Mesendoderm (in vitro differentiated cells): ENCODE measurements at regions not wholly inside any gene's neighbourhood (a gene's known extent, or its start where the extent isn't known, plus 50 kb on each side); places are given as distances from the start of the nearest gene placed in this dataset.

Experiments used
- DNase-seq: peaks from one replicate; pipeline ENCODE4 v3.0.0; 2013
- H2AK5ac ChIP-seq: 2 replicates; pipeline ENCODE4 v1.6.1; 2013; ENCODE audit warnings: low read length, inconsistent platforms
- H2BK120ac ChIP-seq: 2 replicates; pipeline ENCODE4 v1.6.1; 2013; ENCODE audit warnings: low read depth, mild to moderate bottlenecking, low read length, moderate library complexity, mixed read lengths
- H2BK15ac ChIP-seq: replicated peaks from 2 replicates; pipeline ENCODE4 v1.6.1; 2013; ENCODE audit warnings: low read depth, mild to moderate bottlenecking, moderate library complexity
- H2BK5ac ChIP-seq: 2 replicates; pipeline ENCODE4 v1.6.1; 2013; ENCODE audit warnings: low read length, inconsistent platforms
- H3K18ac ChIP-seq: 2 replicates; pipeline ENCODE4 v1.6.1; 2013; ENCODE audit warnings: mild to moderate bottlenecking, low read length, mixed read lengths
- H3K23ac ChIP-seq: one replicate; pipeline ENCODE4 v1.6.1; 2013; ENCODE audit warnings: low read length
- H3K27ac ChIP-seq: 2 replicates; pipeline ENCODE4 v1.5.1; 2013; ENCODE audit warnings: low read depth, mild to moderate bottlenecking, inconsistent platforms, low read length, moderate library complexity
- H3K27me3 ChIP-seq: 2 replicates; pipeline ENCODE4 v1.6.1; 2013; ENCODE audit warnings: low read length, control low read depth, mild to moderate bottlenecking, inconsistent platforms; ENCODE audit not compliant: insufficient read depth, poor library complexity
- H3K36me3 ChIP-seq: 2 replicates; pipeline ENCODE4 v1.6.1; 2013; ENCODE audit warnings: low read length, inconsistent platforms; ENCODE audit not compliant: control insufficient read depth, insufficient read depth
- H3K4ac ChIP-seq: one replicate; pipeline ENCODE4 v1.6.1; 2013; ENCODE audit warnings: low read depth, mild to moderate bottlenecking, low read length, moderate library complexity
- H3K4me1 ChIP-seq: 2 replicates; pipeline ENCODE4 v1.6.1; 2013; ENCODE audit warnings: low read depth, low read length, inconsistent platforms; ENCODE audit not compliant: control insufficient read depth
- H3K4me2 ChIP-seq: 2 replicates; pipeline ENCODE4 v1.6.1; 2013; ENCODE audit warnings: low read length
- H3K4me3 ChIP-seq: 2 replicates; pipeline ENCODE4 v1.5.1; 2013; ENCODE audit warnings: mild to moderate bottlenecking, low read length
- H3K56ac ChIP-seq: one replicate; pipeline ENCODE4 v1.6.1; 2013; ENCODE audit warnings: low read length
- H3K79me1 ChIP-seq: 2 replicates; pipeline ENCODE4 v1.6.1; 2013; ENCODE audit warnings: low read length, inconsistent platforms
- H3K79me2 ChIP-seq: 2 replicates; pipeline ENCODE4 v1.6.1; 2013; ENCODE audit warnings: mild to moderate bottlenecking, low read length; ENCODE audit not compliant: control insufficient read depth, insufficient read depth
- H3K9ac ChIP-seq: 2 replicates; pipeline ENCODE4 v1.6.1; 2013; ENCODE audit warnings: low read length, inconsistent platforms
- H4K5ac ChIP-seq: one replicate; pipeline ENCODE4 v1.6.1; 2013; ENCODE audit warnings: low read length
- H4K8ac ChIP-seq: one replicate; pipeline ENCODE4 v1.6.1; 2013; ENCODE audit warnings: low read depth, mild to moderate bottlenecking, control low read depth, low read length, moderate library complexity
- WGBS: extraction: QIAGEN DNeasy Blood & Tissue Kit; methylation state at CpG from one replicate; pipeline ENCODE4 v1.1.7; 2013; ENCODE audit warnings: low lambda C conversion rate, missing lambda C conversion rate; ENCODE audit not compliant: insufficient coverage; ENCODE audit errors: extremely low coverage; 5-methylcytosine and 5-hydroxymethylcytosine counted together

DNA sequence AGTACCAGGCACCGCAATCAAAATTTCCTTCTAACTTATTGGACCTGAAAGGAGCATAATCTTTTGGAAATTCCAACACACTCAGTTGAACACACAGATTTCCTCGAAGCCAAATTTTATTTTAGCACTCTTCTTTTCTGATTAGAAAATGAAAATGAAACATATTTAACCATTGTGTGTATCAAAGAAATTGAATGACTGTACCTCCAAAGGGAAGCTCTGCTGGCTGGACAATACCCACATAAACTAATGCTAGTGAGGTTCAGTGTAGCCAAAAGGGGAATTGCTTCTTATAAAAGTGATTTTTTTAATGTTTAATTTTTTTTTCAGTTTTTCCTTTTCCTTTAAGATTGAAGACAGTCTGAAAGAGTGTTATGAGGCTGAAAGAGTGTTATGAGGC is 239.6 kb upstream of the NREP start:
- H3K79me1 ChIP-seq = no peaks in the 10 kb centered on the region
- H3K79me2 ChIP-seq = no peaks in the 10 kb centered on the region
- no peaks in the 10 kb centered on the region for H3K4me1 ChIP-seq
- H2AK5ac ChIP-seq = no peak overlapping the region
- no peaks in the 10 kb centered on the region for H3K36me3 ChIP-seq
- H4K5ac ChIP-seq = no peak overlapping the region
- DNase-seq = no peak
- WGBS = no CpG with 5 or more reads among the region's 2 CpGs
- H3K4me2 ChIP-seq = no peak overlapping the region
- H3K4me3 ChIP-seq = no peak overlapping the region
- no peak overlapping the region for H3K23ac ChIP-seq
- no peak overlapping the region for H2BK15ac ChIP-seq
- no peak overlapping the region for H2BK120ac ChIP-seq
- H2BK5ac ChIP-seq = no peak overlapping the region
- H4K8ac ChIP-seq = no peak overlapping the region
- H3K9ac ChIP-seq = no peak overlapping the region
- H3K27me3 ChIP-seq = no peaks in the 10 kb centered on the region
- no peak overlapping the region for H3K56ac ChIP-seq
- no peak overlapping the region for H3K18ac ChIP-seq
- H3K4ac ChIP-seq = no peak overlapping the region
- H3K27ac ChIP-seq = no peak overlapping the region

DNA sequence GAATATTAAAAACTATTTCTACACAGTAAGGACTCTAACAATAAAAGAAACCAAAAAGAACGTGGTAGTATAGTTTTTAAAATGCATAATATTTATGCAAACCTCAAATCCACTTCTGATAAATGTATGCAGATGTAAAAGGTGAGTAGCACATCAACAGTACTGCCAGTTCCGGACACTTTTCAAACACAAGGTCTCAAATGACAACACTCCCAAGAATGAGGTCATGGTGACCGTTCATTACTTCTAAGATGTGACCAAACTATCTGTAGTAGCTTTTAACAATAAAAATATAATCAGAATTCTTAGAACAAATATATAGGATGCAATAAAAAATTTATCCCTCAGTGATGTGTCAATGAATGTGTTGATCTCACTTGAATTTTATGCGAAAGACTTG is 238.7 kb upstream of the NREP start:
- WGBS = no CpG with 5 or more reads among the region's 4 CpGs
- H3K56ac ChIP-seq = no peak overlapping the region
- no peak overlapping the region for H3K4me2 ChIP-seq
- H3K79me2 ChIP-seq = no peaks in the 10 kb centered on the region
- H3K27me3 ChIP-seq = no peaks in the 10 kb centered on the region
- H3K27ac ChIP-seq = no peak overlapping the region
- H2BK120ac ChIP-seq = no peak overlapping the region
- no peak overlapping the region for H3K4ac ChIP-seq
- H3K9ac ChIP-seq = no peak overlapping the region
- DNase-seq = no peak
- no peak overlapping the region for H2AK5ac ChIP-seq
- no peak overlapping the region for H3K18ac ChIP-seq
- H2BK5ac ChIP-seq = no peak overlapping the region
- no peaks in the 10 kb centered on the region for H3K36me3 ChIP-seq
- H4K8ac ChIP-seq = no peak overlapping the region
- no peak overlapping the region for H4K5ac ChIP-seq
- H3K4me1 ChIP-seq = no peaks in the 10 kb centered on the region
- no peak overlapping the region for H3K23ac ChIP-seq
- no peak overlapping the region for H3K4me3 ChIP-seq
- H2BK15ac ChIP-seq = no peak overlapping the region
- no peaks in the 10 kb centered on the region for H3K79me1 ChIP-seq

DNA sequence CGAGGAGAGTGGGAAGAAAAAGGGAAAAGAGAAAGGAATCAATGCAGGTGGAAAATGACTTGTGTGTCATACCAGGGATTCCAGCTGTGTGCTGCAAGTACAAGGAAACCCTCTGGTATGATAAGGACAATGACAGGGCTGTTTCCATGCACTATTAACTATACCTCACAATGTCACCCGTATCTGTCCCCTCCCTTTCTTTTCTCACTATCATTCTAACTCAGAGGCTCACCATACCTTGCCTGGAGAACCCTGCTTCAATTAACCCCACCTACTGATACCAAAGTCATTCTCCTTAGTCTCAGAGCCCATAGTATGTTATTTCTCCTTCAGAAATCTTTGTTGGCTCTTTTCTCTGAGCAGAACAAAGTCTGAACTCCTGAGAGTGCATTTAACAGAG is 236.2 kb upstream of the NREP start:
- H3K27me3 ChIP-seq = no peaks in the 10 kb centered on the region
- no peaks in the 10 kb centered on the region for H3K4me1 ChIP-seq
- H3K36me3 ChIP-seq = no peaks in the 10 kb centered on the region
- H3K23ac ChIP-seq = no peak overlapping the region
- no peak overlapping the region for H2BK120ac ChIP-seq
- H3K79me1 ChIP-seq = no peaks in the 10 kb centered on the region
- no CpG with 5 or more reads among the region's 2 CpGs for WGBS
- no peak overlapping the region for H3K4me3 ChIP-seq
- H2BK5ac ChIP-seq = no peak overlapping the region
- H2AK5ac ChIP-seq = no peak overlapping the region
- H2BK15ac ChIP-seq = no peak overlapping the region
- no peak overlapping the region for H3K4ac ChIP-seq
- no peak overlapping the region for H3K4me2 ChIP-seq
- H3K79me2 ChIP-seq = no peaks in the 10 kb centered on the region
- no peak overlapping the region for H3K56ac ChIP-seq
- H3K9ac ChIP-seq = no peak overlapping the region
- no peak overlapping the region for H3K27ac ChIP-seq
- no peak overlapping the region for H4K8ac ChIP-seq
- H3K18ac ChIP-seq = no peak overlapping the region
- no peak overlapping the region for H4K5ac ChIP-seq
- no peak for DNase-seq

DNA sequence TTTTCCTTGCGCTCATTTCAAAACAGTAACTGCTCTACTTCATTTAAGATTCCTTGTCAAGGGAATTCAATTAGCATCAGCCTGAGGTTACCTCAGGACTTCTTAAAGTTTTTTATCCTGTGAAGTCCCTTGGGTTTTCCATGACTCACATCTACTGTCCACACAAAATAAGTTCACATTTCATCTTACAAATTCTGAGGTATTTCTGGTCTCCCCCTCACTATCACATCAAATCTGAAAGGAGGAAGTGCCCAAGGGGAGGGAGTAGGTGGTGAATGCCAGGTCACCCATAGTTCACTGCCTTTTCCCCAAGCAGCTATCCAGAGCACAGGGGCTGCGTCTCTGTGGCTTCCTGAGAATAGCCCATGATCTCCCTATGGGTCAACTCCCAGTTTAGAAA is 227.1 kb upstream of the NREP start:
- H2AK5ac ChIP-seq = no peak overlapping the region
- no peak for DNase-seq
- H3K4me1 ChIP-seq = no peaks in the 10 kb centered on the region
- H3K18ac ChIP-seq = no peak overlapping the region
- H2BK5ac ChIP-seq = no peak overlapping the region
- H3K27ac ChIP-seq = no peak overlapping the region
- H4K5ac ChIP-seq = no peak overlapping the region
- H2BK120ac ChIP-seq = no peak overlapping the region
- H3K4me3 ChIP-seq = no peak overlapping the region
- H4K8ac ChIP-seq = no peak overlapping the region
- H3K27me3 ChIP-seq = no peaks in the 10 kb centered on the region
- H3K4ac ChIP-seq = no peak overlapping the region
- no peak overlapping the region for H2BK15ac ChIP-seq
- no peak overlapping the region for H3K9ac ChIP-seq
- no peak overlapping the region for H3K23ac ChIP-seq
- no peaks in the 10 kb centered on the region for H3K79me2 ChIP-seq
- no peak overlapping the region for H3K56ac ChIP-seq
- no peaks in the 10 kb centered on the region for H3K79me1 ChIP-seq
- no peaks in the 10 kb centered on the region for H3K36me3 ChIP-seq
- no peak overlapping the region for H3K4me2 ChIP-seq
- WGBS = no CpG with 5 or more reads among the region's 2 CpGs

DNA sequence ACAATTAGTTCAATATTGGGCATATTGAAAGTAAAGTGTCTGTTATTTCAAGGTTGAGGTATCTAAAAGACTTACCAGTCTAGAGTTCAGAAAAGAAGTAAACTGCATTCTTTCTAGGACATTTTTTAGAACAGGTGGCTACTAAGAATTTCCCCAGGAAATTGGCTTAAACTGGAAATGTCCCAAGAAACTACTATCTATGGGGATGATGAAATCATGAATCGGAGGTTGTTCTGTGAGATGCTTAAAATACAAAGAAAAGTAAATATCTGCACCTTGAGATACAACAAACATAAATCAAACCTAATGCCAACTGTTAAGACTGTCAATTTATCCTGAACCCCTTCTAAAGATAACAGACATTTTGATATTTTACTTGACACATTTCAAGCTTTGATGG is 226.5 kb upstream of the NREP start:
- no peak overlapping the region for H4K8ac ChIP-seq
- H4K5ac ChIP-seq = no peak overlapping the region
- DNase-seq = no peak
- no peak overlapping the region for H3K27ac ChIP-seq
- no peak overlapping the region for H3K4me2 ChIP-seq
- no peak overlapping the region for H2BK5ac ChIP-seq
- H3K23ac ChIP-seq = no peak overlapping the region
- no peak overlapping the region for H3K4ac ChIP-seq
- no peak overlapping the region for H2AK5ac ChIP-seq
- no peak overlapping the region for H3K9ac ChIP-seq
- no peak overlapping the region for H2BK120ac ChIP-seq
- no peak overlapping the region for H2BK15ac ChIP-seq
- no peak overlapping the region for H3K4me3 ChIP-seq
- no peaks in the 10 kb centered on the region for H3K36me3 ChIP-seq
- H3K18ac ChIP-seq = no peak overlapping the region
- no CpG with 5 or more reads among the region's 1 CpG for WGBS
- no peaks in the 10 kb centered on the region for H3K4me1 ChIP-seq
- H3K79me2 ChIP-seq = no peaks in the 10 kb centered on the region
- H3K27me3 ChIP-seq = no peaks in the 10 kb centered on the region
- H3K79me1 ChIP-seq = no peaks in the 10 kb centered on the region
- H3K56ac ChIP-seq = no peak overlapping the region

DNA sequence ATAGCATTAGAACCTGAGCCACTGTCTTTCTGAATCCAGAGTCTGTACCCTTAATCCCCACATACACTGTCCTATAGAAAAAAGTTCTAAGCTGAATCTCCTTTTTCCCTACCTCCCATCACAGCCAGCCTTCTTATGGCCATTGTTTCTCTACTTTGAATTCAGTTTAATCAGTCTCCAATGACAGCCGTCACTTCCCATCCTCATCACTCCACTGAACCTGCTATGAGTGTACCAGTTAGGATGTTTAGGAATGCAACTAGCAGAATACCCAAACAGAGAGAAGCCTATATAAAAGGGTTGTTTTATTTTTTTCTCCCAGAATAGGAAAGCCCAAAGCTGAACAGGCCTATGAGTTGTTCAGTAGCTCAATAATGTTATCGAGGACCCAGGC is 220.4 kb upstream of the NREP start:
- H3K27me3 ChIP-seq = no peaks in the 10 kb centered on the region
- H2BK120ac ChIP-seq = no peak overlapping the region
- no peaks in the 10 kb centered on the region for H3K79me1 ChIP-seq
- no peak overlapping the region for H3K4ac ChIP-seq
- no peak overlapping the region for H3K23ac ChIP-seq
- no peak overlapping the region for H4K5ac ChIP-seq
- no peak overlapping the region for H4K8ac ChIP-seq
- no peaks in the 10 kb centered on the region for H3K79me2 ChIP-seq
- no peak overlapping the region for H3K56ac ChIP-seq
- no peak overlapping the region for H3K4me2 ChIP-seq
- H3K18ac ChIP-seq = no peak overlapping the region
- no CpG with 5 or more reads among the region's 2 CpGs for WGBS
- H3K9ac ChIP-seq = no peak overlapping the region
- no peak overlapping the region for H2AK5ac ChIP-seq
- DNase-seq = no peak
- H2BK5ac ChIP-seq = no peak overlapping the region
- H3K4me1 ChIP-seq = no peaks in the 10 kb centered on the region
- H3K27ac ChIP-seq = no peak overlapping the region
- H2BK15ac ChIP-seq = no peak overlapping the region
- no peaks in the 10 kb centered on the region for H3K36me3 ChIP-seq
- H3K4me3 ChIP-seq = no peak overlapping the region
